ENCODE measurements at regions not wholly inside any gene's neighbourhood (a gene's known extent, or its start where the extent isn't known, plus 50 kb on each side); places are given as distances from the start of the nearest gene placed in this dataset.

GRCh38 chr7:123314886-123315285, 115.1 kb upstream of the SLC13A1 start:
- no peak for TF ChIP-seq CTCF (IDR thresholded peaks at IDR 0.05)
- no peak for TF ChIP-seq POLR2A (IDR thresholded peaks at IDR 0.05)

Data from heart left ventricle (tissue), 13 donors.